OCI-LY7 (cell line): ENCODE measurements at regions not wholly inside any gene's neighbourhood (a gene's known extent, or its start where the extent isn't known, plus 50 kb on each side); places are given as distances from the start of the nearest gene placed in this dataset.

Experiments used
- EZH2phosphoT487 ChIP-seq: fragments of 200-600 bp; sonication (generic); IDR thresholded peaks from 2 replicates; pipeline ENCODE4 v1.6.1; 2018; ENCODE audit warnings: low read depth, borderline replicate concordance, mild to moderate bottlenecking, mixed run types, antibody characterized with exemption, low read length, moderate library complexity, mixed read lengths
- TF ChIP-seq, protein P1 (sequence below): fragments of 200-600 bp; sonication (generic); conservative IDR thresholded peaks from 2 replicates; pipeline ENCODE4 v1.5.1; 2014; ENCODE audit warnings: mild to moderate bottlenecking, antibody characterized with exemption, low read length, moderate library complexity, mixed read lengths

DNA sequence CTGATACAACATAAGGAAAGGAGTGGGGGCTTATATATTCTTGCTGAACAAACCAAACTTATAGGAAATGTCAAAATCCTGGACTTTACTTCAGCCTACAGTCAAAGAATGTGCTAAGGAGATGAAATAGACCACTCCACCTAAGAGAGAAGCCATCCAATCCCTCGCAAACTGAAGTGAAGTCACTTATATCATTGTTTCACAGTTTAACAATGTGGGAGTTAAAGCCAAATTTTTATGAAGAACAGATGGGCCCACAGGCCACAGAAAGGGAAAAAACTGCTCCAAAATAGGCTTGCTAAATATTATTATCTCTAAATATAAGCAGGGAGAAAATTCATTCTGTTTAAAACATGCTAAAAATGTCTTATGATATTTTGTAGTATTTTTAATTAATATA, 233.3 kb downstream of the GAS1 start:
- TF ChIP-seq, protein P1, sequence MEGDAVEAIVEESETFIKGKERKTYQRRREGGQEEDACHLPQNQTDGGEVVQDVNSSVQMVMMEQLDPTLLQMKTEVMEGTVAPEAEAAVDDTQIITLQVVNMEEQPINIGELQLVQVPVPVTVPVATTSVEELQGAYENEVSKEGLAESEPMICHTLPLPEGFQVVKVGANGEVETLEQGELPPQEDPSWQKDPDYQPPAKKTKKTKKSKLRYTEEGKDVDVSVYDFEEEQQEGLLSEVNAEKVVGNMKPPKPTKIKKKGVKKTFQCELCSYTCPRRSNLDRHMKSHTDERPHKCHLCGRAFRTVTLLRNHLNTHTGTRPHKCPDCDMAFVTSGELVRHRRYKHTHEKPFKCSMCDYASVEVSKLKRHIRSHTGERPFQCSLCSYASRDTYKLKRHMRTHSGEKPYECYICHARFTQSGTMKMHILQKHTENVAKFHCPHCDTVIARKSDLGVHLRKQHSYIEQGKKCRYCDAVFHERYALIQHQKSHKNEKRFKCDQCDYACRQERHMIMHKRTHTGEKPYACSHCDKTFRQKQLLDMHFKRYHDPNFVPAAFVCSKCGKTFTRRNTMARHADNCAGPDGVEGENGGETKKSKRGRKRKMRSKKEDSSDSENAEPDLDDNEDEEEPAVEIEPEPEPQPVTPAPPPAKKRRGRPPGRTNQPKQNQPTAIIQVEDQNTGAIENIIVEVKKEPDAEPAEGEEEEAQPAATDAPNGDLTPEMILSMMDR = no peak
- TF ChIP-seq EZH2phosphoT487 = no peak
